ENCODE measurements at regions not wholly inside any gene's neighbourhood (a gene's known extent, or its start where the extent isn't known, plus 50 kb on each side); places are given as distances from the start of the nearest gene placed in this dataset.

- DNase-seq (ENCODE audit: low read depth), result no peak
These were observed 846.5 kb downstream of the TYW1 start for GRCh38 chr7:67843001-67843565.

- DNase-seq (ENCODE audit: low read depth), result no peak
These were observed 847.0 kb downstream of the TYW1 start for GRCh38 chr7:67843615-67844014.

GRCh38 chr7:67847092-67847787, 850.6 kb downstream of the TYW1 start:
- no peak for DNase-seq (ENCODE audit: low read depth)

- no peak for DNase-seq (ENCODE audit: low read depth)
These were observed 857.9 kb downstream of the TYW1 start for GRCh38 chr7:67854221-67855178.

GRCh38 chr7:67855322-67855721, 858.7 kb downstream of the TYW1 start:
- no peak for DNase-seq (ENCODE audit: low read depth)

GRCh38 chr7:67856046-67856445, 859.4 kb downstream of the TYW1 start:
- DNase-seq (ENCODE audit: low read depth), result no peak

DNA sequence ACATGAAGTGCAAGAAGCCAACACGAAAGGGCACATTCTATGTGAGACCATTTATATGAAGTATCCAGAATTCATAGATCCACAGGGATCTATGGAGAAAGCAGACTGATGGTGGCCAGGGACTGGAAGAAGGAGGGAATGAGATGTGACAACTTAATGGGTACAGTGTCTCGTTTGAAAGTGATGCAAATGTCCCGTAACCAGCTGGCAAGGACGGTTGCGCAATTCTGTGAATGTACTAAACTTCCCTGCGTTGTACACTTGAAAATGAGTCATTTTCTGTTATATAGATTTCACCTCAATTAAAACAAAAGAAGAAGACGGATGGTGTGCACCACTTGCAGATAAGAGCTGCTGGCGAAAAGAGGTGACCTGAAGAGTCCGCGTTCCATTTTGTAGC, 861.1 kb downstream of the TYW1 start:
- no peak for DNase-seq (ENCODE audit: low read depth)

DNA sequence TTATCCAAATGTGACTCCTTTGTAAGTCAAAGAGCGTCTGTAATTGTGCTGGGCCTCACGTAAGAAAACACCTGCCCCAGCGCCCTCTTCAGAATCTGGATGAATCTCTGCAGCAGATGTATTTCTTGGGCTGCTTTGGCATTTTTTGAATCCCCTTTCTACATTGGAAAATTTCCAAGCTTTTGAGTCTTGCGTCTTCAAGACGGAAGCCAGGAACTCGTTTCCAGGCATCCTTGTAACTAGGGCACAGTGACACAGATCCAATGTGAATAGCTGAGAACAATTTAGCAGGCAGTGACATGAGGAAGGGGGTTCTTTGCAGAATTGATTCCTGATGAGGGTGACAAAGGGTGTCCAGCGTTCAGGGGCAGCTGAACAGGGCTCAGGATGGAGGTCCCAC, 862.3 kb downstream of the TYW1 start:
- no peak for DNase-seq (ENCODE audit: low read depth)

GRCh38 chr7:67863911-67864310, 867.3 kb downstream of the TYW1 start:
- no peak for DNase-seq (ENCODE audit: low read depth)

DNA sequence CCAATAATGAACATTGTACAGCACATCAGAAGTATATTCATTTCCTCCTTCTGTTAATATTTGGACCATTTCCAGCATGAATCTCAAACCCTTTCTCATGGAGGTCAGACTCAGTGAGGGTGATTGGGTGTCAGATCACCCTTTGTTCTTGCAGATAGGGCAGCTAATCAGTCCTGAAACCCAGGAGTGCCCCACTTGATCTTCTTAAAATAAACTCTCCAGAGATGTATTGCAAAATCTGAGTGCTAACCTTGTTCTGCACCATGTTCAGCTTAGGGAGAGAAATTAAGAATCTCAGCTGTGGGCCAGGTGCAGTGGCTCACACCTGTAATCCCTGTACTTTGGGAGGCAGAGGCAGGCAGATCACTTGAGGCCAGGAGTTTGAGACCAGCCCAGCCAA, 869.4 kb downstream of the TYW1 start:
- no peak for DNase-seq (ENCODE audit: low read depth)

DNA sequence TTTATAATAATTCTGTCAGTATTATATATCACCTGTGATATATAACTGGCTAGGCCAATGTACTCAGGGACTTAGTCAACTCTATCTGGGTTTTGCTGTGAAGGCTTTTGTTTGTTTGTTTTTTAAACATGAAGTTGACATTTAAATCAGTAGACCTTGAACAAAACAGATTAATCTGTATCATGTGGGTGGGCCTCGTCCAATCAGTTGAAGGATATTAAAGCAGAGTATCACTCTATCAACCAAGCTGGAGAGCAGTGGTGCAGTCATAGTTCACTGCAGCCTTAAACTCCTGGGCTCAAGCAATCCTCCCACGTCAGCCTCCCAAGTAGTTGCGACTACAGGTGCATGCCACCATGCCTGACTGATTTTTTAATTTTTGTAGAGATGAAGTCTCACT, 870.2 kb downstream of the TYW1 start:
- no peak for DNase-seq (ENCODE audit: low read depth)

GRCh38 chr7:67870396-67870795, 873.8 kb downstream of the TYW1 start:
- no peak for DNase-seq (ENCODE audit: low read depth)

GRCh38 chr7:67875558-67875957, 878.9 kb downstream of the TYW1 start:
- DNase-seq (ENCODE audit: low read depth), result no peak

GRCh38 chr7:67878808-67879207, 882.2 kb downstream of the TYW1 start:
- no peak for DNase-seq (ENCODE audit: low read depth)

GRCh38 chr7:67882843-67883242, 886.2 kb downstream of the TYW1 start:
- no peak for DNase-seq (ENCODE audit: low read depth)

DNA sequence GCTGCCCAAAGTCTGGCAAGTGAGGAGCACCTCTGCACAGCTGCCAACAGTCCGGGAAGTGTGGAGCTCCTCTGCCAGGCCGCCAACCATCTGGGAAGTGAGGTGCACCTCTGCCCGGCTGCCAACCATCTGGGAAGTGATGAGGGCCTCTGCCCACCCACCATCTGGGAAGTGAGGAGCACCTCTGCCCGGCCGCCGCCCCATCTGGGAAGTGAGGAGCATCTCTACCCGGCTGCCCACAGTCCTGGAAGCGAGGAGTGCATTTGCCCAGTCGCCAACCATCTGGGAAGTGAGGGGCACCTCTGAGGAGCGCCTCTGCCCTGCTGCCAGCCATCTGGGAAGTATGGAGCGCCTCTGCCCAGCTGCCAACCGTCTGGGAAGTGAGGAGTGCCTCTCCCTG, 893.7 kb downstream of the TYW1 start:
- no peak for DNase-seq (ENCODE audit: low read depth)

DNA sequence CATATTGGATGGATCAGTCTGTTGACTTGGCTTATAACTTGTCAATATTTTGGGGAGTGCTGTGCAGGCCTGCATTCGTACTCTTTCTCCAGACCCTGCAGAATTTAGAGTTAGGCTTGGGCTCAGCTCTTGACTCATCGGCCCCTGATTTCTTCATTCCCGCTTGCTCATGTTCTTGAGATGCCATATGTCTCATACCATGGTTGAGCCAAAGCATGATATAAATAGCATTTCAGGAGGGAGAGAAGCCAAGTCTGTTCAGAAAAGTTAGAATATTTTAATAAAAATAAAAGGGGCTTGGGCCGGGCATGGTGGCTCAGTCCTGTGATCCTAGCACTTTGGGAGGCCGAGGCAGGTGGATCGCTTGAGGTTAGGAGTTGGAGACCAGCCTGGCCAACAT, 898.1 kb downstream of the TYW1 start:
- DNase-seq (ENCODE audit: low read depth), result no peak

- DNase-seq (ENCODE audit: low read depth), result no peak
These were observed 900.1 kb downstream of the TYW1 start for GRCh38 chr7:67896721-67897120.

- DNase-seq (ENCODE audit: low read depth), result no peak
These were observed 903.8 kb downstream of the TYW1 start for GRCh38 chr7:67900456-67900855.

DNA sequence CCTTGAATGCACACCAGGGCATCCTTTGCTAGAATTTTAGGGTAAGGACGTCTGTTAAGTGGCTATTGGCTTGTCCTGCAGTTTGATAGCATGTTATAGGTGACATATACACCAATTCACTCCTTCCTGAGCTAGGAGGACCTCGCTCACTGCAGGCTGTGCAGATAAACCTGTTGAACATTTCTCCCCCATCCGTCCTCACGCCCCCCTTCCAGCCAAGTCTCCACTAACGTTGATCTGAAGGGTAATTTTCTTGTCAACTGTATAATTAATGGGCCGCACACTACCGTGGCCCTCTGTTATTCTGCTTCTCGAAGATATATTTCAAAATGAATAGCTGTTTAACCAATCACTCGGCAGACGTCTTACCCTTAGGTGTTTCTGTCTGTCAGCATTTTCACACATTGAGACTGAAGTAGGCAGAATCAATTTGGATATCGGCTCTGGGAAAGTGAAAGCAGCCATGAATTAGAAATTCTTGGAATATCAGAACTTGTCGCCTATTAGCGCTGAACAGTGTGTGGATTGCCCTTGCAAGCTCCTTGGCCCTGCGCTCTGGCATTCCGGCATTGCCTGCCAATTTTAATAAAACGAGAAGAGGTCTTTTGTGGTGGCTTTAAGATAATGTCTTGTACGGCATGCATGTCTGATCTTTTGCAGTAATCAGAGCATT, 905.3 kb downstream of the TYW1 start:
- DNase-seq (ENCODE audit: low read depth), result no peak

DNA sequence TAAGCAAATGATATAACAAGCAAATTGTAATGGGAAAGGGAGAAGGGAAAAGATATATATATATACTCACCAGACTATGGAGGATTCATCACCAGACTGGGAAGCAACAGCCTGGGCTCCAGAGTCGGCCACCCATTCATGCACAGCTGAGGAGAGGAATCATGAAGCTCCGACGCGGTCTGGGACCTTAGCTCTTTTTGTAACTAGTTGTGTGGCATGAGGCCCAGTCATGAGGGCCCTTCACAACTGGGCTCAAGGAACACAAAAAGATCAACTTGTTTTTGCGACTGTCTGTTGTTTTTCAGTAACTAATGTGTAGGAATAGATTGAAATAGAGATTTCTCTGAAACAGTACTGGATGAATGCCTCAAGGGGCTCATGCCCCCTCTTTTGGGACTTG, 911.2 kb downstream of the TYW1 start:
- no peak for DNase-seq (ENCODE audit: low read depth)

DNA sequence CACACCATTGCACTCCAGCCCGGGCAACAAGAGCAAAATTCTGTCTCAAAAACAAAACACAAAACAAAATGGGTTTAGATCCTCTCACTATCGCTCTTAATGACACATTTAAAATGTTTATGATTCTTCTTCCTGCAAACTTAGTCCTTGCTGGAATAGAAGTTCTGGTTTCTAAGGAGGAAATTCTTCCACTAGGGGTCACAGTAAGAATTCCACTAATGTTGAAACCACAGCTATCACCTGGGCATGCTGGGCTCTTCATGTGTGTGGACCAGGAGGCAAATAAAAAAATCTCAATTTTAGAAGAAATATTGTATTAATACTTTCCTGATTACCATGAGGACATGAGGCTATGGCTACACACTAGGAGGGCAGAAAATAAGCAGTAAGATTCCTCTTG, 915.8 kb downstream of the TYW1 start:
- DNase-seq (ENCODE audit: low read depth), result no peak

- DNase-seq (ENCODE audit: low read depth), result peak; percentile 6
These were observed 917.0 kb downstream of the TYW1 start for GRCh38 chr7:67913604-67914003.
